ENCODE measurements at regions not wholly inside any gene's neighbourhood (a gene's known extent, or its start where the extent isn't known, plus 50 kb on each side); places are given as distances from the start of the nearest gene placed in this dataset.
A peak's percentile ranks its signal among the peaks of the same experiment; 100 is the strongest.

GRCh38 chr17:409848-410542 lies 57.4 kb upstream of the RPH3AL start (continued):
- no peak for TF ChIP-seq ZBTB17 (CRISPR knock-in tag; IDR thresholded peaks at IDR 0.05)
- TF ChIP-seq RBM39 (optimal IDR thresholded peaks at IDR 0.05; ENCODE audit: low read depth, low read length): no peak
- TF ChIP-seq L3MBTL2 (IDR thresholded peaks at IDR 0.05): peak; percentile 39; the same call in 1 of the 2 replicates
- no peak for TF ChIP-seq ELF2 (CRISPR knock-in tag; IDR thresholded peaks at IDR 0.05)
- no peak for TF ChIP-seq ZNF232 (CRISPR knock-in tag; IDR thresholded peaks at IDR 0.05)
- TF ChIP-seq TAL1 (IDR thresholded peaks at IDR 0.05): no peak
- no peak for TF ChIP-seq TAF15 (IDR thresholded peaks at IDR 0.05; ENCODE audit: low read depth, low read length)
- no peak for TF ChIP-seq TCF7L2 (IDR thresholded peaks at IDR 0.05; ENCODE audit: low read depth, low read length)
- no peak for TF ChIP-seq CUX1 (CRISPR knock-in tag; IDR thresholded peaks at IDR 0.05)
- no peak for TF ChIP-seq BACH1 (tag; IDR thresholded peaks at IDR 0.05)
- no peak for TF ChIP-seq MEF2A (IDR thresholded peaks at IDR 0.05; ENCODE audit: control insufficient read depth, low read depth, low read length)
- TF ChIP-seq ZNF133 (CRISPR knock-in tag; IDR thresholded peaks at IDR 0.05): no peak
- peak in 1 of 2 experiments; percentile 91; a peak in 2 of 4 replicates for TF ChIP-seq HDAC1 (IDR thresholded peaks at IDR 0.05)
- no peak for TF ChIP-seq CBX5 (IDR thresholded peaks at IDR 0.05; ENCODE audit: borderline replicate concordance, low read depth)
- no peak for TF ChIP-seq NELFE (IDR thresholded peaks at IDR 0.05; ENCODE audit: insufficient read depth, insufficient read length)
- TF ChIP-seq FIP1L1 (IDR thresholded peaks at IDR 0.05; ENCODE audit: low read depth, low read length, poor library complexity, severe bottlenecking): no peak
- no peak for TF ChIP-seq POLR3G (IDR thresholded peaks at IDR 0.05; ENCODE audit: extremely low read depth, insufficient read length, insufficient replicate concordance)
- TF ChIP-seq BCL6 (CRISPR knock-in tag; IDR thresholded peaks at IDR 0.05): no peak
- TF ChIP-seq XRCC5 (IDR thresholded peaks at IDR 0.05; ENCODE audit: low read depth, low read length): no peak
- no peak for TF ChIP-seq CBX8 (IDR thresholded peaks at IDR 0.05; ENCODE audit: borderline replicate concordance, extremely low read depth, low read depth, low read length, poor library complexity, severe bottlenecking)
- TF ChIP-seq KDM2B (CRISPR knock-in tag; IDR thresholded peaks at IDR 0.05): no peak
- no peak for TF ChIP-seq HLTF (IDR thresholded peaks at IDR 0.05)

Data from K562 (cell line).